ENCODE measurements at regions not wholly inside any gene's neighbourhood (a gene's known extent, or its start where the extent isn't known, plus 50 kb on each side); places are given as distances from the start of the nearest gene placed in this dataset.

- TF ChIP-seq, protein P1, sequence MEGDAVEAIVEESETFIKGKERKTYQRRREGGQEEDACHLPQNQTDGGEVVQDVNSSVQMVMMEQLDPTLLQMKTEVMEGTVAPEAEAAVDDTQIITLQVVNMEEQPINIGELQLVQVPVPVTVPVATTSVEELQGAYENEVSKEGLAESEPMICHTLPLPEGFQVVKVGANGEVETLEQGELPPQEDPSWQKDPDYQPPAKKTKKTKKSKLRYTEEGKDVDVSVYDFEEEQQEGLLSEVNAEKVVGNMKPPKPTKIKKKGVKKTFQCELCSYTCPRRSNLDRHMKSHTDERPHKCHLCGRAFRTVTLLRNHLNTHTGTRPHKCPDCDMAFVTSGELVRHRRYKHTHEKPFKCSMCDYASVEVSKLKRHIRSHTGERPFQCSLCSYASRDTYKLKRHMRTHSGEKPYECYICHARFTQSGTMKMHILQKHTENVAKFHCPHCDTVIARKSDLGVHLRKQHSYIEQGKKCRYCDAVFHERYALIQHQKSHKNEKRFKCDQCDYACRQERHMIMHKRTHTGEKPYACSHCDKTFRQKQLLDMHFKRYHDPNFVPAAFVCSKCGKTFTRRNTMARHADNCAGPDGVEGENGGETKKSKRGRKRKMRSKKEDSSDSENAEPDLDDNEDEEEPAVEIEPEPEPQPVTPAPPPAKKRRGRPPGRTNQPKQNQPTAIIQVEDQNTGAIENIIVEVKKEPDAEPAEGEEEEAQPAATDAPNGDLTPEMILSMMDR (IDR thresholded peaks at IDR 0.05), result no peak
- no peak for TF ChIP-seq POLR2A (IDR thresholded peaks at IDR 0.05)
Measured at GRCh38 chr16:7246578-7246977, 86.1 kb upstream of the RBFOX1 start.

Data from breast epithelium (tissue), 3 donors.